NCI-H146 treated with DMSO at 0.1 percent for 48 hours (cell line): ENCODE measurements at regions not wholly inside any gene's neighbourhood (a gene's known extent, or its start where the extent isn't known, plus 50 kb on each side); places are given as distances from the start of the nearest gene placed in this dataset.
"Not testable (repeated sequence)": the region's sequence is repeated elsewhere in the genome, so short reads cannot be mapped to it uniquely, and the experiment has no call there.

Experiments
- DNase-seq: peaks from one replicate; lab custom pipeline; 2025; ENCODE audit not compliant: unreplicated experiment; lab: John Stamatoyannopoulos, UW

- DNase-seq: no peak
Observed at GRCh38 chr5:101278011-101278687, 375.1 kb upstream of the ST8SIA4 start.

- no peak for DNase-seq
Observed at GRCh38 chr5:101271945-101272344, 368.9 kb upstream of the ST8SIA4 start.

GRCh38 chr5:101271416-101271815, 368.3 kb upstream of the ST8SIA4 start:
- DNase-seq: no peak

GRCh38 chr5:101260857-101261256, 357.8 kb upstream of the ST8SIA4 start:
- no peak for DNase-seq

GRCh38 chr5:101253096-101253495, 350.0 kb upstream of the ST8SIA4 start:
- no peak for DNase-seq

- DNase-seq: no peak
Observed at GRCh38 chr5:101244621-101245020, 341.5 kb upstream of the ST8SIA4 start.

- no peak for DNase-seq
Observed at GRCh38 chr5:101212942-101213514, 309.9 kb upstream of the ST8SIA4 start.

GRCh38 chr5:101206534-101206933, 303.5 kb upstream of the ST8SIA4 start:
- DNase-seq: no peak

- DNase-seq: not testable (repeated sequence)
Observed at GRCh38 chr5:101205065-101205464, 302.0 kb upstream of the ST8SIA4 start.

- DNase-seq: not testable (repeated sequence)
Observed at GRCh38 chr5:101180365-101180764, 277.3 kb upstream of the ST8SIA4 start.

- DNase-seq: no peak
Observed at GRCh38 chr5:101176605-101177004, 273.5 kb upstream of the ST8SIA4 start.

- DNase-seq: no peak
Observed at GRCh38 chr5:101174981-101175380, 271.9 kb upstream of the ST8SIA4 start.

- DNase-seq: no peak
Observed at GRCh38 chr5:101163088-101163487, 260.0 kb upstream of the ST8SIA4 start.

- DNase-seq: no peak
Observed at GRCh38 chr5:101160002-101160401, 256.9 kb upstream of the ST8SIA4 start.

- no peak for DNase-seq
Observed at GRCh38 chr5:101159006-101159405, 255.9 kb upstream of the ST8SIA4 start.

GRCh38 chr5:101153526-101153925, 250.4 kb upstream of the ST8SIA4 start:
- DNase-seq: no peak

- no peak for DNase-seq
Observed at GRCh38 chr5:101143526-101143925, 240.4 kb upstream of the ST8SIA4 start.

- no peak for DNase-seq
Observed at GRCh38 chr5:101142102-101142501, 239.0 kb upstream of the ST8SIA4 start.

GRCh38 chr5:101136454-101136853, 233.4 kb upstream of the ST8SIA4 start:
- DNase-seq: no peak

GRCh38 chr5:101123363-101123762, 220.3 kb upstream of the ST8SIA4 start:
- no peak for DNase-seq

- DNase-seq: no peak
Observed at GRCh38 chr5:101112645-101113044, 209.6 kb upstream of the ST8SIA4 start.

GRCh38 chr5:101103874-101104273, 200.8 kb upstream of the ST8SIA4 start:
- no peak for DNase-seq

- DNase-seq: no peak
Observed at GRCh38 chr5:101102506-101102905, 199.4 kb upstream of the ST8SIA4 start.
